ENCODE measurements at regions not wholly inside any gene's neighbourhood (a gene's known extent, or its start where the extent isn't known, plus 50 kb on each side); places are given as distances from the start of the nearest gene placed in this dataset.
A peak's percentile ranks its signal among the peaks of the same experiment; 100 is the strongest.

GRCh38 chr18:57983965-57984364, 60.1 kb upstream of the NEDD4L start:
- H3K27me3 ChIP-seq (replicated peaks; ENCODE audit: control insufficient read depth, insufficient read depth, low read length) = no peaks in the 10 kb centered on the region
- Mint-ChIP-seq H3K27ac (ENCODE audit: unreplicated experiment) (no peak overlapping the region), H3K9me3 (ENCODE audit: unreplicated experiment) (no peaks in the 10 kb centered on the region), H3K4me1 (ENCODE audit: low read depth, unreplicated experiment) (peaks cover 22% of the 10 kb centered on the region), H3K27me3 (ENCODE audit: insufficient read depth, unreplicated experiment) (no peaks in the 10 kb centered on the region), H3K36me3 (ENCODE audit: insufficient read depth, unreplicated experiment) (no peaks in the 10 kb centered on the region), H3K4me3 (ENCODE audit: unreplicated experiment) (no peak overlapping the region)
- TF ChIP-seq CTCF (IDR thresholded peaks at IDR 0.05; ENCODE audit: insufficient read depth in 1 of 2, low read depth in 1 of 2, low read length in 1 of 2, severe bottlenecking in 1 of 2, unreplicated experiment in 1 of 2) = no peak
- no TSS peak for BruUV-seq (replicated peaks)
- intact Hi-C loops (cut with micrococcal nuclease; ENCODE audit: unreplicated experiment) = no loop called here
- no peaks in the 10 kb centered on the region for H3K36me3 ChIP-seq (ENCODE audit: control insufficient read depth, insufficient read depth, low read length)
- ChIA-PET CTCF (no interaction called here), POLR2A (no interaction called here)
- H3K4me3 ChIP-seq (ENCODE audit: low read depth, low read length) = no peak overlapping the region
- DNase-seq = no peak
- H3K4me1 ChIP-seq = 0 out of 2 replicates have a peak, but pooled peaks cover 3% of the 10 kb centered on the region
- H3K9me3 ChIP-seq = no peaks in the 10 kb centered on the region

- Mint-ChIP-seq H3K27ac (ENCODE audit: unreplicated experiment) (no peak overlapping the region), H3K9me3 (ENCODE audit: unreplicated experiment) (no peaks in the 10 kb centered on the region), H3K4me3 (ENCODE audit: unreplicated experiment) (no peak overlapping the region), H3K27me3 (ENCODE audit: insufficient read depth, unreplicated experiment) (no peaks in the 10 kb centered on the region), H3K36me3 (ENCODE audit: insufficient read depth, unreplicated experiment) (no peaks in the 10 kb centered on the region), H3K4me1 (ENCODE audit: low read depth, unreplicated experiment) (peaks cover 22% of the 10 kb centered on the region)
- BruUV-seq (replicated peaks) = no TSS peak
- H3K36me3 ChIP-seq (ENCODE audit: control insufficient read depth, insufficient read depth, low read length) = no peaks in the 10 kb centered on the region
- CTCF ChIA-PET = no interaction called here
- H3K4me1 ChIP-seq = 0 out of 2 replicates have a peak, but pooled peaks cover 3% of the 10 kb centered on the region
- H3K4me3 ChIP-seq (ENCODE audit: low read depth, low read length) = no peak overlapping the region
- no peaks in the 10 kb centered on the region for H3K27me3 ChIP-seq (replicated peaks; ENCODE audit: control insufficient read depth, insufficient read depth, low read length)
- intact Hi-C loops (cut with micrococcal nuclease; ENCODE audit: unreplicated experiment) = no loop called here
- DNase-seq = no peak
- no peaks in the 10 kb centered on the region for H3K9me3 ChIP-seq
- POLR2A ChIA-PET = no interaction called here
- no peak for TF ChIP-seq CTCF (IDR thresholded peaks at IDR 0.05; ENCODE audit: insufficient read depth in 1 of 2, low read depth in 1 of 2, low read length in 1 of 2, severe bottlenecking in 1 of 2, unreplicated experiment in 1 of 2)
These were observed 60.6 kb upstream of the NEDD4L start for GRCh38 chr18:57983472-57983871.

GRCh38 chr18:57982372-57983021, 61.5 kb upstream of the NEDD4L start:
- Histone ChIP-seq H3K36me3 (ENCODE audit: control insufficient read depth, insufficient read depth, low read length) (no peaks in the 10 kb centered on the region), H3K4me3 (ENCODE audit: low read depth, low read length) (no peak overlapping the region), H3K27me3 (replicated peaks; ENCODE audit: control insufficient read depth, insufficient read depth, low read length) (no peaks in the 10 kb centered on the region), H3K9me3 (no peaks in the 10 kb centered on the region), H3K4me1 (peaks cover 8% of the 10 kb centered on the region; the same call in 1 of the 2 replicates)
- intact Hi-C loops (cut with micrococcal nuclease; ENCODE audit: unreplicated experiment) = no loop called here
- no peaks in the 10 kb centered on the region for H3K9me3 Mint-ChIP-seq (ENCODE audit: unreplicated experiment)
- ChIA-PET POLR2A (no interaction called here), CTCF (no interaction called here)
- H3K4me3 Mint-ChIP-seq (ENCODE audit: unreplicated experiment) = no peak overlapping the region
- no peaks in the 10 kb centered on the region for H3K36me3 Mint-ChIP-seq (ENCODE audit: insufficient read depth, unreplicated experiment)
- TF ChIP-seq CTCF (IDR thresholded peaks at IDR 0.05; ENCODE audit: insufficient read depth in 1 of 2, low read depth in 1 of 2, low read length in 1 of 2, severe bottlenecking in 1 of 2, unreplicated experiment in 1 of 2) = no peak
- H3K4me1 Mint-ChIP-seq (ENCODE audit: low read depth, unreplicated experiment) = peaks cover 22% of the 10 kb centered on the region
- DNase-seq = no peak
- no peaks in the 10 kb centered on the region for H3K27me3 Mint-ChIP-seq (ENCODE audit: insufficient read depth, unreplicated experiment)
- BruUV-seq (replicated peaks) = no TSS peak
- H3K27ac Mint-ChIP-seq (ENCODE audit: unreplicated experiment) = peak overlapping the region; percentile 82
